ENCODE measurements at regions not wholly inside any gene's neighbourhood (a gene's known extent, or its start where the extent isn't known, plus 50 kb on each side); places are given as distances from the start of the nearest gene placed in this dataset.

- TF ChIP-seq CTCF (conservative IDR thresholded peaks at IDR 0.05 in 1 of 2, IDR thresholded peaks at IDR 0.05 in 1 of 2; ENCODE audit: low read depth in 1 of 2, low read length in 2 of 2) (no peak), EZH2 (IDR thresholded peaks at IDR 0.05; ENCODE audit: low read length, missing control alignments) (no peak)
These were observed 171.5 kb downstream of the ZNF281 start for GRCh38 chr1:200238311-200238710.

All from fibroblast of lung (primary cell).